ENCODE measurements at regions not wholly inside any gene's neighbourhood (a gene's known extent, or its start where the extent isn't known, plus 50 kb on each side); places are given as distances from the start of the nearest gene placed in this dataset.
A peak's percentile ranks its signal among the peaks of the same experiment; 100 is the strongest.

DNA sequence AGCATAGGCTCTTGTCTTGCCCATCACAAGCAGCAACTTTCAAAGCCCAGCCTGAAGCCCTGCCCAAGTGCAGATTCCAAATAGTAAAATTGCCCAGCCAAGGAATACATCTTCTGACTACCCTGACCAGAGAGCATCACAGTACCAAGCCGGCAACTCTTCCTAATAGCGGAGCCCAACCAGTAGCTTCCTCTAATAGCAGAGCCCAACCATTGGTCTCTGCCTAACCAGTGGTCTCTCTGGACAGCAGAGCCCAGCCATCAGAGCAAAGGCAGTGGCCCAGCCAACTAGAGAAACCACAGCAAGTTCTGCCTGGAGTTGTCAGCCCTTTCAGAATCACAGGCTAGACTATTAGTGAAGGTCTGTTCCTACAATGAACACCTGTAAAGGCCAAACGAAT lies 285.6 kb downstream of the HGF start:
- Histone ChIP-seq H3K9me1 (replicated peaks; ENCODE audit: control insufficient read depth, extremely low read depth, insufficient read depth, low read length) (no peaks in the 10 kb centered on the region), H3K9ac (replicated peaks; ENCODE audit: extremely low read depth, insufficient read depth, low read length) (no peak overlapping the region), H3K4me3 (replicated peaks in 1 of 3; ENCODE audit: insufficient read depth in 1 of 3, low read depth in 1 of 3, low read length in 3 of 3) (no peak overlapping the region), H3K79me2 (ENCODE audit: control insufficient read depth, insufficient read depth, low read length) (no peaks in the 10 kb centered on the region), H3K27me3 (ENCODE audit: control insufficient read depth in 2 of 2, insufficient read depth in 2 of 2, low read length in 2 of 2) (no peaks in the 10 kb centered on the region), H2AFZ (ENCODE audit: low read depth, low read length) (no peak overlapping the region), H3K36me3 (ENCODE audit: control insufficient read depth in 2 of 2, extremely low read depth in 1 of 2, insufficient read depth in 2 of 2, low read length in 2 of 2) (no peaks in the 10 kb centered on the region), H4K20me1 (replicated peaks; ENCODE audit: control insufficient read depth, extremely low read depth, insufficient read depth, low read length) (no peaks in the 10 kb centered on the region), H3K4me2 (ENCODE audit: insufficient read depth, low read length) (no peak overlapping the region), H3K9me3 (replicated peaks; ENCODE audit: control insufficient read depth, insufficient read depth, low read length) (no peaks in the 10 kb centered on the region), H3K27ac (ENCODE audit: insufficient read depth, low read depth, low read length) (no peak overlapping the region), H3K4me1 (ENCODE audit: control insufficient read depth, extremely low read depth, insufficient read depth, low read length) (no peaks in the 10 kb centered on the region)
- BruUV-seq (replicated peaks): no TSS peak
- no peak for TF ChIP-seq POLR2A (IDR thresholded peaks at IDR 0.05; ENCODE audit: low read depth, low read length)
- TF ChIP-seq GATA2 (IDR thresholded peaks at IDR 0.05; ENCODE audit: insufficient read depth, insufficient read length, low read depth, low read length): no peak
- intact Hi-C loops (cut with micrococcal nuclease): loop anchor here (5.0 kb wide), 2 partner anchors 748 to 998 kb away; no protein-coding TSS in a partner anchor
- dilution Hi-C loops (cut with MboI; ENCODE audit: extremely low pct_ligation_motif_present, low sequenced_read_pairs): no loop called here
- DNase-seq (ENCODE audit: low read depth, low spot score) (peak; percentile 42), FAIRE-seq (peak; percentile 63)
- ChIA-PET CTCF (interaction anchor here (1.0 to 2.7 kb wide), 9 partner anchors 15 to 1245 kb away, joined by 3 to 19 read pairs (median 6); no protein-coding TSS in a partner anchor), POLR2A (no interaction called here)

DNA sequence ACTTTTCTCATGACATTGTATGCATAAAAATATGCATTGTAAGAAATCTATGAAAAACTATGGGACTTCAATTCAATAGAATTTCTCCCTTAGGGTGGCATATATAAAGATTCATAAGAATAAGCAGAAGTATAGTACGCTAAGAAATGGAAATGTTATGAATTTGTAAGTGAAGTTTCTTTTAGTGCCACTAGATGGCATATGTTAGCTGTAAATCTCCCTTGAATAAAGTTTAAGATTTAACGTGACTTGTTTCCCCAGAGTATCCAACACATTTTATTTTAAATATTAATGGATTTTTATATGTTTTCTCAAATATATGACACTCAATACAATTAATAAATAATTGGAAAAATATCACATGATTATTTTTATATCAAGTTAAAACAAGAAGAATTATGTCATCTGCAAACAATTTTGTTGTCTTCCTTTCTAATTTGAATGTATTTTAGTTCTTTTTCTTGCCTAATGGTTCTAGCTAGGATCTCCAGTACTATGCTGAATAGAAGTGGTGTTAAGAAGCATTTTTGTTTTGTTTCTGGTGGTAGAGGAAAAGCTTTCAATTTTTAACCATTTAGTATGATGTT lies 287.2 kb downstream of the HGF start:
- H3K9me3 ChIP-seq (replicated peaks; ENCODE audit: control insufficient read depth, insufficient read depth, low read length): no peaks in the 10 kb centered on the region
- H2AFZ ChIP-seq (ENCODE audit: low read depth, low read length): no peak overlapping the region
- BruUV-seq (replicated peaks): no TSS peak
- dilution Hi-C loops (cut with MboI; ENCODE audit: extremely low pct_ligation_motif_present, low sequenced_read_pairs) (no loop called here), intact Hi-C loops (cut with micrococcal nuclease) (loop anchor here (1.0 to 5.0 kb wide), 6 partner anchors 474 to 1247 kb away; no protein-coding TSS in a partner anchor)
- no peaks in the 10 kb centered on the region for H3K27me3 ChIP-seq (ENCODE audit: control insufficient read depth in 2 of 2, insufficient read depth in 2 of 2, low read length in 2 of 2)
- no peaks in the 10 kb centered on the region for H3K79me2 ChIP-seq (ENCODE audit: control insufficient read depth, insufficient read depth, low read length)
- DNase-seq (ENCODE audit: low read depth, low spot score) (peak; percentile 40), FAIRE-seq (no peak)
- H3K4me2 ChIP-seq (ENCODE audit: insufficient read depth, low read length): no peak overlapping the region
- H3K4me3 ChIP-seq (replicated peaks in 1 of 3; ENCODE audit: insufficient read depth in 1 of 3, low read depth in 1 of 3, low read length in 3 of 3): no peak overlapping the region
- no peaks in the 10 kb centered on the region for H3K36me3 ChIP-seq (ENCODE audit: control insufficient read depth in 2 of 2, extremely low read depth in 1 of 2, insufficient read depth in 2 of 2, low read length in 2 of 2)
- ChIA-PET CTCF (interaction anchor here (0.8 to 2.7 kb wide), 19 partner anchors 9 to 1246 kb away, joined by 3 to 34 read pairs (median 5); no protein-coding TSS in a partner anchor), POLR2A (no interaction called here)
- no peaks in the 10 kb centered on the region for H4K20me1 ChIP-seq (replicated peaks; ENCODE audit: control insufficient read depth, extremely low read depth, insufficient read depth, low read length)
- H3K4me1 ChIP-seq (ENCODE audit: control insufficient read depth, extremely low read depth, insufficient read depth, low read length): no peaks in the 10 kb centered on the region
- no peak overlapping the region for H3K9ac ChIP-seq (replicated peaks; ENCODE audit: extremely low read depth, insufficient read depth, low read length)
- H3K27ac ChIP-seq (ENCODE audit: insufficient read depth, low read depth, low read length): no peak overlapping the region
- H3K9me1 ChIP-seq (replicated peaks; ENCODE audit: control insufficient read depth, extremely low read depth, insufficient read depth, low read length): no peaks in the 10 kb centered on the region
- TF ChIP-seq MYC (IDR thresholded peaks at IDR 0.05; ENCODE audit: low read depth, low read length) (no peak), GATA2 (IDR thresholded peaks at IDR 0.05; ENCODE audit: insufficient read depth, insufficient read length, low read depth, low read length) (no peak), POLR2A (IDR thresholded peaks at IDR 0.05; ENCODE audit: low read depth, low read length) (no peak), MAX (IDR thresholded peaks at IDR 0.05; ENCODE audit: insufficient read depth, insufficient read length) (no peak), JUN (IDR thresholded peaks at IDR 0.05; ENCODE audit: borderline replicate concordance, insufficient read depth, insufficient read length, low read depth) (no peak), EZH2 (IDR thresholded peaks at IDR 0.05; ENCODE audit: borderline replicate concordance, low read depth, low read length, severe bottlenecking) (no peak), POLR2AphosphoS5 (IDR thresholded peaks at IDR 0.05; ENCODE audit: insufficient read depth, low read depth, low read length) (no peak)
- TF ChIP-seq, protein P1, sequence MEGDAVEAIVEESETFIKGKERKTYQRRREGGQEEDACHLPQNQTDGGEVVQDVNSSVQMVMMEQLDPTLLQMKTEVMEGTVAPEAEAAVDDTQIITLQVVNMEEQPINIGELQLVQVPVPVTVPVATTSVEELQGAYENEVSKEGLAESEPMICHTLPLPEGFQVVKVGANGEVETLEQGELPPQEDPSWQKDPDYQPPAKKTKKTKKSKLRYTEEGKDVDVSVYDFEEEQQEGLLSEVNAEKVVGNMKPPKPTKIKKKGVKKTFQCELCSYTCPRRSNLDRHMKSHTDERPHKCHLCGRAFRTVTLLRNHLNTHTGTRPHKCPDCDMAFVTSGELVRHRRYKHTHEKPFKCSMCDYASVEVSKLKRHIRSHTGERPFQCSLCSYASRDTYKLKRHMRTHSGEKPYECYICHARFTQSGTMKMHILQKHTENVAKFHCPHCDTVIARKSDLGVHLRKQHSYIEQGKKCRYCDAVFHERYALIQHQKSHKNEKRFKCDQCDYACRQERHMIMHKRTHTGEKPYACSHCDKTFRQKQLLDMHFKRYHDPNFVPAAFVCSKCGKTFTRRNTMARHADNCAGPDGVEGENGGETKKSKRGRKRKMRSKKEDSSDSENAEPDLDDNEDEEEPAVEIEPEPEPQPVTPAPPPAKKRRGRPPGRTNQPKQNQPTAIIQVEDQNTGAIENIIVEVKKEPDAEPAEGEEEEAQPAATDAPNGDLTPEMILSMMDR (IDR thresholded peaks at IDR 0.05; ENCODE audit: extremely low read depth in 1 of 2, insufficient read depth in 1 of 2, low read depth in 1 of 2, low read length in 2 of 2): peak; percentile 14 to 27
